Activated T-cell treated with anti-CD3 and anti-CD28 coated beads for 4 hours (primary cell): ENCODE measurements at regions not wholly inside any gene's neighbourhood (a gene's known extent, or its start where the extent isn't known, plus 50 kb on each side); places are given as distances from the start of the nearest gene placed in this dataset.
"Not testable (repeated sequence)": the region's sequence is repeated elsewhere in the genome, so short reads cannot be mapped to it uniquely, and the experiment has no call there.

Source experiments
- DNase-seq: peaks from one replicate; pipeline ENCODE4 v3.0.0-alpha.2; 2020

DNA sequence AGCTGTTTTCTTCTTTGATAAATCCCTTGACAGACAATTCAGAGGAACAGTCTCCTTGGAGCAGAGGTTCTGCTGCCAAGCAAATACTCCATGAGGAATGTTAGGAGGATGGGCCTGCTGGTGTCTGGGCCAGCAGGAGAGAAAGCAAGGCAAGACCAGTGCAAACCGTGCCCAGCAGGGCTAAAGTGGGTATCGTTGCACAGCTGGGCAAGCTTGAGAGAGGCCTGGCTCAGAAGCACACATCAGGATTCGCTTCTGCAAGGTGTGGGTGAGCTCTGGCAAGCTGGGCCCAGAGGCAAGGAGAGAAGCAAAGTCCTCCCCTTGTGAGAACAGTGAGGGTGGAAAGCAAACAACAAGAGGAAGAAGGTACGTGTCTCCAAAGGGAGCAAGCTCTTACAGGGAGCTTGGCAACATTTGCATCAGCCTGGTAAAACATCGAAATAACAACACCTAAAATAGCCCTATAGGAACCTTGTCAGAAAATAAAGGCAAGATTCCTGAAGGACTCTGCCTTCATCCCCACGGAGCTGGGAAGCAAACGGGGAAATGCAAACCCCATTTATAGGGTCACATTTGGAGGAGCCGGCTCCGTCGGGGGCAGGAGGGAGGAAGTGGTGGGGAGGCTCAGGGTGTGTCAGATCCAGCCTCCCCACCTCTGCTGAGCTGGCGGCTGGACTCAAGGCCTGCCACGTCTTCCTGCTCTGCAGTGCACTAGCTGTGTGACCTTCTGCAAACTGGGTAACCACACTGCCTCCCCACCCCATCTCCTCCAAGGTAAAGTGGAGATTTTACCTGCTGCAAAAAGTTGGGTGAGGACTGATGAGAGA, 62.3 kb upstream of the HIVEP3 start:
- DNase-seq: no peak

DNA sequence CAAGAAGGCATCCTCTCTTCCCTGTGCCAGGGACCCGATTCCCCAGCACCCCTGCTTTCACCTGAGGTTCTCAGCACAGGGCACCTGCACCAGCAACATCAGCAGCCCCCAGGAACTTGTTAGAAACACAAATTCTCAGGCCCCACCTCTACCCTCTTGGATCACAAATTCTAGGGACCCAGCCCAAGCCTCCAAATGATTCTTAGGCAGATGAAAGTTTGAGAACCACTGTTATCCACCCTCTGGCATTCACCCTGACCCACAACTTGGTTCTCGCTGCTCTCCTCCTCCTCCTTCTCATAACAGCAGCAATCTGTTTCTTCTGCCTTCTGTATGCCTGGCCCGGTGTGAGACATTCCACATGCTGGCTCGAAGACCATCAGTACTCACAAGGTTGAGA, 60.3 kb upstream of the HIVEP3 start:
- no peak for DNase-seq

DNA sequence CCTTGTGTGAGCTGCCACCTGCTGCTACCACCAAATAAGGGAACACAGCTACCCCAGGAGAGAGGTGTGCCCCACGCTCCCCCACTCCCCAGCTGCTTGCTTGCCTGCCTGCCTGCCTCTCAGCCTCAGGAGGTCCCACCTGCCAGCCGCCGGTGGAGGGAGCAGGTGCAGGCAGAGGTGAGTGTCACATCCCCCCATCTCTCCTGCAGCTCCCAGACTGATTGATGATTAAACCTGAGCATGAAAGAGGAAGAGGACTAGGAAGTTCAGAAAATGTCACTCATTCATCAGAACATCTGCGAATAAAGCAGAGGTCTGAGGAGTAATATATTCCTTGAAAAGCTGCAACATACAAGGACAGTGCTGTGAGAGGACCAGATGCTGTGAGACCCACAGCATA, 58.6 kb upstream of the HIVEP3 start:
- no peak for DNase-seq

DNA sequence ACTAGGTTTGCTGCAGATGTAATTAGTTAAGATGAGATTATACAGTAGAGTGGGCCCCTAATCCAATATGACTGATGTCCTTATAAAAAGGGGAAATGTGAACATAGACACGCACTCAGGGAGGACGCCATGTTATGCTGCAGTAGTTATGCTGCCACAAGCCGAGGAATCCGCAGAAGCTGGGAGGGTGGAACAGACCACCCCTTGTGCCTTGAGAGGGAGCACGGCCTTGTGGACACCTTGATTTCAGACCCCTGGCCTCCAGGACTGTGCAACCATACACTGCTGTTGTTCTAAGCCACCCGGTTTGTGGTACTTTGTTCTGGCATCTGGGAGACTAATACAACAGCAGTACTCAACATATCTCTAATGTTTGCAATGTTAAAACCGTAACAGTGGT, 57.9 kb upstream of the HIVEP3 start:
- no peak for DNase-seq

DNA sequence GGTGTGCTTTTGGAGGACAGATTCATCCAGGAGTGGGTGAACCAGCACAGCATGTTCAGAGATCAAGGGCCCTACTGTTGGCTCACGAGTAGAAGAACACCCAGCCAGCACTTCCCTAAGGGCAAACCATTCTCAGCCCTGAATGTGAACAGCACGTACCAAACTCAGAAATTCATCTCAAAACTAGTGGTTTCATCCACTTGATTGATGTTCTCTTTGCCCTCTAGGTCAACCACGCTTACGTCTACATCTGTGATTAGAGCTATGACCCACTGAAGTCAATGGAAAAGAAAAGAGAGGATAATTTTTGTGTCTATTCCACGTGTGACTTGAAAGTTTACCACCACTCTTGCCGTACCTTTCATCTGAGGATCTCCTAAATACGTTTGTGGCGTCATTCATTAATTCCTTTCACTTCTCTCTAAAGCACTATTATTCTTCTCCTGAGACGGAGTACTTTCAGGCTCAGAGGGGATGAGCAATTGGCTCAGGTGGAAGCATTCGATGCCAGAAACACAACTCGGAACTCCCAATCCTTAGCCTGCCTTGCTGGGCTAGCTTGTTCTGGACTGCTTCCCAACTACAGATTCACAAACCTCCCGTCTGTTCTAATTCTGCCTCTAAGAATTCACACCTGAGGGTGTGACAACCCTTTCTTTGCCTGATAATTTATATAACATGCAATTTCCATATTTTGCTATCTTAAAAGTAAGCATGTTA, 57.3 kb upstream of the HIVEP3 start:
- DNase-seq: no peak

DNA sequence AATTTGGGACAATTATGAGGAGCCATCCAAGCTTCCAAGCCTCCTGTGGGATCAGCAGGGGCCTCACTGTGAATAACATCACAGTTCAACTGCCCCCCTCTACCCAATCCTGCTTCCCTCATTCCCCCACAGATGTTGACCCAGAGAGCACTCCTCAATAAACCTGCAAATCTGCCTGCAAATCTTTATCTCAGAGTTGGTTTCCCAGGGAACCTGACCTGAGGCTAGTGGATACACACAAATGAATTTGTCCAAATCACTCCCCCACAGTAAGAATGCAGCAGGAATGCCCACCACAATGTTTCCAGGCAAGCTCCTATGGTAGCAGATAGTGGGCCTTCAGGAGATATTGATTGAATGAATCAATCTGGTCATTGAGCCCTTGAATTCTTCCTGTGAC, 56.4 kb upstream of the HIVEP3 start:
- DNase-seq: no peak

DNA sequence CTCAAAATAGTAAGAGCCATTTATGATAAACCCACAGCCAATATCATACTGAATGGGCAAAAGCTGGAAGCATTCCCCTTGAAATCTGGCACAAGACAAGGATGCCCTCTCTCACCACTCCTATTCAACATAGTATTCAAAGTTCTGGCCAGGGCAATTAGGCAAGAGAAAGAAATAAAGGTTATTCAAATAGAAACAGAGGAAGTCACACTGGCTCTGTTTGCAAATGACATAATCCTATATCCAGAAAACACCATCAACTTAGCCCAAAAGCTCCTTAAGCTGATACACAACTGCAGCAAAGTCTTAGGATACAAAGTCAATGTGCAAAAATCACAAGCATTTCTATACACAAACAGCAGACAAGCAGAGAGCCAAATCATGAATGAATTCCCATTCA, 49.8 kb upstream of the HIVEP3 start:
- DNase-seq: not testable (repeated sequence)
